ENCODE measurements at regions not wholly inside any gene's neighbourhood (a gene's known extent, or its start where the extent isn't known, plus 50 kb on each side); places are given as distances from the start of the nearest gene placed in this dataset.
"Not testable (repeated sequence)": the region's sequence is repeated elsewhere in the genome, so short reads cannot be mapped to it uniquely, and the experiment has no call there.

DNA sequence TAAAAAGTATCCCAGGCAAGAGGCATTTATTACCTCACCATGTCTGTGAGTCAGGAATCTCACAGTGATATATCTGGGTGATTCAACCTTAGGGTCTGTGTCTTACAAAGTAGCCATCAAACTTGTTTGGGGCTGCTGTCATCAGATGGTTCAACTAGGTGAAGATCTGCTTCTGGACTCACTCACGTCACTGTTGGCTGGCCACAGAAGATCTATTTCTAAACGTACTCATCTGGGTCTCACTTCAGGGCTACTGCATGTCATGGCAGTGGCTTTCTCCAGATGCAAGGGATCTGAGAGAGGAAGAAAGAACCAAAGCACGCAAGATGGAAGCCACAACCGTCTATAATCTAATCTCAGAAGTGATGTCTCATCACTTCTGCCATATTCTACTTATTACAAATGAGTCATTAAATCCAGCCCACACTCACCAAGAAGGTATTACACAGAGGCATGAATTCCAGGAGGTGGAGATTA lies 267.8 kb upstream of the ANKRD50 start:
- in situ Hi-C loops (cut with MboI) = no loop called here
- Histone ChIP-seq H4K20me1 (replicated peaks; ENCODE audit: control insufficient read depth, insufficient read depth, low read length) (no peaks in the 10 kb centered on the region), H3K4me3 (no peak overlapping the region), H3K36me3 (ENCODE audit: control insufficient read depth, insufficient read depth, low read length) (no peaks in the 10 kb centered on the region), H3K4me2 (ENCODE audit: insufficient read depth, low read length) (no peak overlapping the region), H3K9me1 (ENCODE audit: control insufficient read depth, insufficient read depth, low read length) (no peaks in the 10 kb centered on the region), H3K9ac (ENCODE audit: insufficient read depth in 1 of 2, low read depth in 2 of 2, low read length in 2 of 2) (no peak overlapping the region), H3K4me1 (replicated peaks in 1 of 2; ENCODE audit: control insufficient read depth in 2 of 2, insufficient read depth in 2 of 2, low read length in 2 of 2) (no peaks in the 10 kb centered on the region), H3K27me3 (ENCODE audit: control insufficient read depth in 2 of 2, insufficient read depth in 2 of 2, low read length in 2 of 2) (no peaks in the 10 kb centered on the region), H3K79me2 (ENCODE audit: control insufficient read depth, insufficient read depth, low read length) (no peaks in the 10 kb centered on the region), H2AFZ (ENCODE audit: low read depth, low read length) (no peak overlapping the region), H3K27ac (ENCODE audit: extremely low read depth, low read depth, low read length) (no peak overlapping the region), H3K9me3 (replicated peaks; ENCODE audit: control insufficient read depth, insufficient read depth, low read depth, low read length) (no peaks in the 10 kb centered on the region)
- no peak for TF ChIP-seq ETV5 (CRISPR knock-in tag; IDR thresholded peaks at IDR 0.05; ENCODE audit: low read depth)
- TF ChIP-seq, protein P1, sequence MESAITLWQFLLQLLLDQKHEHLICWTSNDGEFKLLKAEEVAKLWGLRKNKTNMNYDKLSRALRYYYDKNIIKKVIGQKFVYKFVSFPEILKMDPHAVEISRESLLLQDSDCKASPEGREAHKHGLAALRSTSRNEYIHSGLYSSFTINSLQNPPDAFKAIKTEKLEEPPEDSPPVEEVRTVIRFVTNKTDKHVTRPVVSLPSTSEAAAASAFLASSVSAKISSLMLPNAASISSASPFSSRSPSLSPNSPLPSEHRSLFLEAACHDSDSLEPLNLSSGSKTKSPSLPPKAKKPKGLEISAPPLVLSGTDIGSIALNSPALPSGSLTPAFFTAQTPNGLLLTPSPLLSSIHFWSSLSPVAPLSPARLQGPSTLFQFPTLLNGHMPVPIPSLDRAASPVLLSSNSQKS (CRISPR knock-in tag; IDR thresholded peaks at IDR 0.05) = no peak
- TF ChIP-seq MIER1 (IDR thresholded peaks at IDR 0.05; ENCODE audit: low read depth) = no peak
- TF ChIP-seq ZNF212 (CRISPR knock-in tag; IDR thresholded peaks at IDR 0.05) = no peak
- no peak for TF ChIP-seq PML (IDR thresholded peaks at IDR 0.05; ENCODE audit: low read length)
- no peak for TF ChIP-seq NFE2L1 (tag; IDR thresholded peaks at IDR 0.05; ENCODE audit: borderline replicate concordance, low read depth)
- TF ChIP-seq ETS2 (tag; IDR thresholded peaks at IDR 0.05; ENCODE audit: borderline replicate concordance, poor library complexity, severe bottlenecking) = no peak
- TF ChIP-seq ATF7 (IDR thresholded peaks at IDR 0.05) = no peak
- TF ChIP-seq, protein P2, sequence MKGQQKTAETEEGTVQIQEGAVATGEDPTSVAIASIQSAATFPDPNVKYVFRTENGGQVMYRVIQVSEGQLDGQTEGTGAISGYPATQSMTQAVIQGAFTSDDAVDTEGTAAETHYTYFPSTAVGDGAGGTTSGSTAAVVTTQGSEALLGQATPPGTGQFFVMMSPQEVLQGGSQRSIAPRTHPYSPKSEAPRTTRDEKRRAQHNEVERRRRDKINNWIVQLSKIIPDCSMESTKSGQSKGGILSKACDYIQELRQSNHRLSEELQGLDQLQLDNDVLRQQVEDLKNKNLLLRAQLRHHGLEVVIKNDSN (CRISPR knock-in tag; IDR thresholded peaks at IDR 0.05) = no peak
- no peak for TF ChIP-seq CBFA2T3 (IDR thresholded peaks at IDR 0.05)
- TF ChIP-seq, protein P3, sequence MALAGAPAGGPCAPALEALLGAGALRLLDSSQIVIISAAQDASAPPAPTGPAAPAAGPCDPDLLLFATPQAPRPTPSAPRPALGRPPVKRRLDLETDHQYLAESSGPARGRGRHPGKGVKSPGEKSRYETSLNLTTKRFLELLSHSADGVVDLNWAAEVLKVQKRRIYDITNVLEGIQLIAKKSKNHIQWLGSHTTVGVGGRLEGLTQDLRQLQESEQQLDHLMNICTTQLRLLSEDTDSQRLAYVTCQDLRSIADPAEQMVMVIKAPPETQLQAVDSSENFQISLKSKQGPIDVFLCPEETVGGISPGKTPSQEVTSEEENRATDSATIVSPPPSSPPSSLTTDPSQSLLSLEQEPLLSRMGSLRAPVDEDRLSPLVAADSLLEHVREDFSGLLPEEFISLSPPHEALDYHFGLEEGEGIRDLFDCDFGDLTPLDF (CRISPR knock-in tag; IDR thresholded peaks at IDR 0.05) = no peak
- TF ChIP-seq MXI1 (IDR thresholded peaks at IDR 0.05; ENCODE audit: low read depth, low read length) = no peak
- TF ChIP-seq SMAD2 (IDR thresholded peaks at IDR 0.05; ENCODE audit: low read depth, low read length) = no peak
- no peak for TF ChIP-seq USF2 (CRISPR knock-in tag; IDR thresholded peaks at IDR 0.05)
- TF ChIP-seq BMI1 (IDR thresholded peaks at IDR 0.05; ENCODE audit: low read length) = no peak
- intact Hi-C loops (cut with micrococcal nuclease) = no loop called here
- DNase-seq (ENCODE audit: extremely low read depth in 1 of 4, low spot score in 3 of 4) (no peak), FAIRE-seq (no peak), ATAC-seq (no peak)
- CTCF ChIA-PET (ENCODE audit: low intra/inter-chr PET ratio) = no interaction called here
- POLR2A ChIA-PET = no interaction called here
- BruUV-seq (replicated peaks) = no TSS peak
- 0% methylated on average over 3 of the region's 4 CpGs for WGBS (ENCODE audit: insufficient coverage, low coverage, missing lambda C conversion rate)

- H3K9me1 ChIP-seq (ENCODE audit: control insufficient read depth, insufficient read depth, low read length); H3K27me3 ChIP-seq (ENCODE audit: control insufficient read depth in 2 of 2, insufficient read depth in 2 of 2, low read length in 2 of 2); H3K9me3 ChIP-seq (replicated peaks; ENCODE audit: control insufficient read depth, insufficient read depth, low read depth, low read length); H4K20me1 ChIP-seq (replicated peaks; ENCODE audit: control insufficient read depth, insufficient read depth, low read length); intact Hi-C loops (cut with micrococcal nuclease); H3K27ac ChIP-seq (ENCODE audit: extremely low read depth, low read depth, low read length); H3K4me1 ChIP-seq (replicated peaks in 1 of 2; ENCODE audit: control insufficient read depth in 2 of 2, insufficient read depth in 2 of 2, low read length in 2 of 2); in situ Hi-C loops (cut with MboI); POLR2A ChIA-PET; H2AFZ ChIP-seq (ENCODE audit: low read depth, low read length); H3K79me2 ChIP-seq (ENCODE audit: control insufficient read depth, insufficient read depth, low read length); FAIRE-seq; ATAC-seq; H3K4me2 ChIP-seq (ENCODE audit: insufficient read depth, low read length); H3K9ac ChIP-seq (ENCODE audit: insufficient read depth in 1 of 2, low read depth in 2 of 2, low read length in 2 of 2); H3K36me3 ChIP-seq (ENCODE audit: control insufficient read depth, insufficient read depth, low read length); CTCF ChIA-PET (ENCODE audit: low intra/inter-chr PET ratio); H3K4me3 ChIP-seq; BruUV-seq (replicated peaks); DNase-seq (ENCODE audit: extremely low read depth in 1 of 4, low spot score in 3 of 4): not testable (repeated sequence)
- WGBS (ENCODE audit: insufficient coverage, low coverage, missing lambda C conversion rate) = 0% methylated on average over 1 of the region's 1 CpG
Measured at GRCh38 chr4:124978536-124978935, 266.0 kb upstream of the ANKRD50 start.
